ENCODE measurements at regions not wholly inside any gene's neighbourhood (a gene's known extent, or its start where the extent isn't known, plus 50 kb on each side); places are given as distances from the start of the nearest gene placed in this dataset.

- TF ChIP-seq POLR2A (IDR thresholded peaks at IDR 0.05) (no peak), CTCF (IDR thresholded peaks at IDR 0.05) (no peak)
Measured at GRCh38 chr7:13327669-13328068, 640.2 kb downstream of the ARL4A start.
